SIG-M5 treated with dmso at 0.1 percent for 504 hours (cell line): ENCODE measurements at regions not wholly inside any gene's neighbourhood (a gene's known extent, or its start where the extent isn't known, plus 50 kb on each side); places are given as distances from the start of the nearest gene placed in this dataset.

Experiments used
- DNase-seq: peaks from one replicate; lab custom pipeline; 2025; ENCODE audit not compliant: unreplicated experiment; lab: John Stamatoyannopoulos, UW

DNA sequence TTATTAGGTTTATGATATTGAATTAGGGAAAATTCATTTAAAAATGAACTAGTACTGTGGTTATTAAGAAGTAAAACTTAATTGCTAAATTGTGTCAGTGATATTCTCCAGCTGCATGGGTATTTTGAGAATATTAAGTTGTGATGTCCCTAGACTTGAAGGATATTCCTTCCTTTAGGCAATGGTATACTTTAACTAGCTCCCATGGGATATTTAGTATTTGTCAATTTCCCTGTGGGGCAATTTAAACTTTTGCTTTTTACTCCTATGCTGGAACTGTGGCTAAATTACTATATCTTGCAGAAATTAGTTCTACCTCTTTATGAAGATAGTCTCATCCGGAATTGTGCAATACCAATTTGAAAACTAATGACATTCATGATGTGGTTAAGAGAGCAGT, 151.6 kb upstream of the CSNK1A1L start:
- no peak for DNase-seq

DNA sequence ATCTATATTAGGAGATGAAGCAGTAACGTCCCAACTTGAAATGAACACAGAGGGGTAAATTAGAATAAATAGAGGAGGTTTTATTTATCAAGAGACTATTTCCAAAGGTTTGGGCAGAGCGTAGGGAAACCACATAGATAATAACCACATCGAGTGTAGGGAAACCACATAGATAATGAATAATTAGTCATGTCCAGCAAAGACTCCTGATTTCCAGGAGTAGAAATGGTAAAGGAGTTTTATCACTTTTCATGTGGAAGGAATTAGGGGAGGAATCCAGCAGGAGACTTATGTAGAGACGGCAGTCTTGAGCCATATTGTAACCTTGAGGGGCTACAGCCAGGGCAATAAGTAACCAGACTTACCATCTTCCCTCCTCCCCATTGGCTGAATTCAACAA, 136.3 kb upstream of the CSNK1A1L start:
- no peak for DNase-seq

DNA sequence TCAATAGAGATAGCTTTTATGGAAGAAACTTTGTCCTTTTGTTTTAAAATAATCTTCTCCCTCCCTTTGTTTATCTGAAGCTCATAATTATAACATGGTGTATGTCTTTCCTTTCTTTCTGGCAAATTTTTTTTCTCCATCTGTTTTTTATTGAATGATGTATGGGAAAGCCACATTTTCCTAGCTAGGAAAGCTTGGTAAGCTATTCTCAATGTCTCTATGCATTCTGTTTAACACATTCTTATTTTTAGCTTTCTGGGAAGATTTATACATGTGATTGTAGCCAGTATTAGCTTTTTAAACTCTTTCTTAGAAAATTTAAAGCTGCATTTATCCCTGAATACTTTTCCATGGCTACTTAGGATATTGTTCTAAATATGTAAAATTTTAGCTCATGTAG, 124.9 kb upstream of the CSNK1A1L start:
- no peak for DNase-seq

- DNase-seq = no peak
Observed at GRCh38 chr13:37229931-37230330, 124.5 kb upstream of the CSNK1A1L start.

GRCh38 chr13:37226971-37227370, 121.5 kb upstream of the CSNK1A1L start:
- DNase-seq = no peak

- DNase-seq = no peak
Observed at GRCh38 chr13:37225414-37226070, 120.1 kb upstream of the CSNK1A1L start.

GRCh38 chr13:37216331-37216730, 110.9 kb upstream of the CSNK1A1L start:
- no peak for DNase-seq

DNA sequence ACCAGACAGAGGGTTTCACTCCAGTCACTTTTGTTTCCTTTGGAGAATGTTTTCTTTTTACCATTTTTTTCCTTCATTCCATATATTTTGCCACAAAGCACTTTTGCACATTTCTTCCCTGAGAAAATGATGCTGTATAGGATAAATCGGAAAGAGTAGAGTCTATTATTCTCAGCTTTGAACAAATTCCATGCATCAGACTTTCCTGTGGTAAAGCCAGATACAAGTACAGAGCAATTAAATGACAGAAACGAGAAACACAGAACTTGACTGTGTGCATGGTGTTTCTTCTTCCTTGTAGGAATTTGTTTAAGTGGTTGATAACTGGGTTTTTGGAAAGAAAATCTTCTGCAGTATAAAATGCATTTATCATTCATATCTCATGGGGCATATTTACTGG, 107.4 kb upstream of the CSNK1A1L start:
- no peak for DNase-seq

- DNase-seq = no peak
Observed at GRCh38 chr13:37211487-37211886, 106.0 kb upstream of the CSNK1A1L start.

DNA sequence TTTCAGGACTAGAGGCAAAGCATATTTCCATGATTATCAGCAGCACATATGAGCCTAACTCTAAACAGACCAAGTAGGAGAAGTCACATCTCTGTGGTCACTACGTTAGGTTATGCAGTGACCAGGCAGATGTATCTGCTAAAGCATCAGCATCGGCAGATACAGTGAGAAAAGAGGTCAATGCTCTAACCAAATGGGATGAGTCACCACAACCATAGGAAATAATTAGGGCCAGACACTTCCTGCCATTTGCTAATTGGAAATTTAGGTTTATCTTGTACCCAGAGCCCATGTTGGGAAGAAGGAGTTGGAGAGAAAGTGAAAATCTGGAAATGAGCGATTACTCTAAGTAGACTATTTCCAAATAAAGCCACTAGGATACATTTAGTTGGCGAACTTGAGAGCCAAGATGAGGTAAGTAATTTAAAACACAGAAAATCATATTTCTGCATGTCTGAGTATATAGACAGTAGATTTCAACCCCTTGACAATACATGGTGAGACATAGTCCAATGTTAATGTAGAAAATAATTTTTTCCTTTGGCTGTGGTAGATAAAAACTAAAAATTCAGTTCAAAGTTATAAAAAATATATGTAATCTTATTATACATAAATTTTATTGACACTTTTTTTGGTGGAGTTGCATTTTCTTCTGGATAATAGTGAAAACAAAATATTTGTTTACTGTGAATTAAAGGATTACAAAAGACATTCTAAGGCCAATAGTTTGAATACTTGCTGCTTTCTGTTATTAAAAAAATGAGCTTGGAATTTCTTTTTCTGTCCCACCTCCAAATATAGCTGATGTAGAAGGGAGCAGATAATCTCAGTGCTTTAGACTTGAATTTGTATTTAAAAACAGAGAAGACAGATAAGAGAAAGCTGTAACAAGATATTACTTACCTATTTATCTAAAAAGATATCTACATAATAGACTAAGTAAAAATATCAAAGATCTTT, 104.4 kb upstream of the CSNK1A1L start:
- no peak for DNase-seq

DNA sequence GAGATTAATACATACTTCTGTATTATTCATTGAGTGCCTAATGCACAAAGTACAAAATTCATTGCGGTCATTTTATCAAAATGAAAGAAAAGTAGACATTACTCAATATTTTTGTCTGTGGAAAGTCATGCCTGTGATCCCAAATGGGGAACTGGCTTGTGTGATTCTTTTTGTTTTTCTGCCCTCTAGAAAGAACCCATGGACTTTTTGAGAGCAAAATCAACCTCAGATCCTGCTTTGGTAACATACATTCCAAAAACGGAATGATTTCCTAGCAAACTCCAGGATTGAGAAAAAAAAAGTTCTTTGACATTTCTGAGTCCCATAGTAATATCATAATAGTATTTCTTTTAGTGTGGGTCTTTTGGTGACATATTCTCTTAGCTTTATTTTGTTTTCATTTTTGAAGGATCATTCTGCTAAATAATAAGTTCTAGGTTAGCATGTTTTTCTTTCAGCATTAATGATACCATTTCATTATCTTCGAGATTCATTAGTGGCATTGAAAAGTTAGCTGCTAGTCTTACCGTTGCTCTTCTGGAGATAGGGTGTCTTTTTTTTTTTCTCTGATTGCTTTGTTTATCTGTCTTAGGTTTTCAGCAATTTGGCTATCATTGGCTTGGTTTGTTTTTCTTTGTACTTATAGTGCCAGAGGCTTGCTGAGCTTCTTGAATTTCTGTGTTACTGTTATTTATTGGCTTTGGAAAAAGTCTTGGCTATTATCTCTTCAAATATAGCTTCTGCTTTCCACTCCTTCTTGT, 102.4 kb upstream of the CSNK1A1L start:
- no peak for DNase-seq

DNA sequence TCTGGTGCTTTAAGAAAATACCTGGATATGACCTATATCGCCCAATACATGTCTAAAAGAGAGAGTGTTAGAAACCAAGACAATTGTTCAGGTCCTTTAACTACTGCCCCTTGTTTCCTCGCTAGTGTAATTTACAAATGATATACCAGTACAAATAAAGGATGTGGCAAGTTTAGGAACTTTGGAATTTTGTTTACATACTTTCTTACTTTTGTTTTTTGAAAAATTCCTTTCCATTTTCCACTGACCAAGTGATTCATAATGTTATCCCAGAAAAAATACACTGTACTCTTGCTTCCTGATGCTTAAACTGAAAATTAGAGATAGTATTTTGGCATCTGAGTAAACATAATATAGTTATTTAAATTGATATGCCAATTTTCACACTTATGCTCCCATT, 96.8 kb upstream of the CSNK1A1L start:
- DNase-seq = no peak

- DNase-seq = no peak
Observed at GRCh38 chr13:37201081-37201480, 95.6 kb upstream of the CSNK1A1L start.

GRCh38 chr13:37198629-37199028, 93.2 kb upstream of the CSNK1A1L start:
- DNase-seq = no peak

GRCh38 chr13:37195621-37196020, 90.2 kb upstream of the CSNK1A1L start:
- DNase-seq = no peak

GRCh38 chr13:37194428-37194861, 89.0 kb upstream of the CSNK1A1L start:
- DNase-seq = no peak

- no peak for DNase-seq
Observed at GRCh38 chr13:37192956-37193355, 87.5 kb upstream of the CSNK1A1L start.

GRCh38 chr13:37187621-37188020, 82.2 kb upstream of the CSNK1A1L start:
- DNase-seq = no peak

DNA sequence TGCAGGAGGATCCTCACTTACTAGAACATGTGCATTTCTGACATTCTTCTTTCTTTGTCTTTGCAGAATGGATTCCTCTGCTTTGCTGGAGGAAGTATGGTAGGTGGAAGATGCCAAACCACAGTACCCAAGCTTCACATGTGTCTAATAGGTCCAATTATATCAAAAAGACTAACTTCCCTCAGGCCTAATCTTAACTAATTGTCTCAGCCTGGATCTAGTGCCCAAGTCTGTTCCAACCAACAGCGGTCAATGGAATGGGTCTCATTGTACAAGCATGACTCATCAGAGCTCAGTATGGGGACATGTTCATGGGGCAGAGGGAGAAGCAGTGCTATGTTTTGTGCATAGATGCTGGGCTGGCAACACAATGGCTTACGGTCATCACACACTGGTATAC, 81.6 kb upstream of the CSNK1A1L start:
- no peak for DNase-seq

- no peak for DNase-seq
Observed at GRCh38 chr13:37181620-37182019, 76.2 kb upstream of the CSNK1A1L start.

- no peak for DNase-seq
Observed at GRCh38 chr13:37179645-37180044, 74.2 kb upstream of the CSNK1A1L start.

DNA sequence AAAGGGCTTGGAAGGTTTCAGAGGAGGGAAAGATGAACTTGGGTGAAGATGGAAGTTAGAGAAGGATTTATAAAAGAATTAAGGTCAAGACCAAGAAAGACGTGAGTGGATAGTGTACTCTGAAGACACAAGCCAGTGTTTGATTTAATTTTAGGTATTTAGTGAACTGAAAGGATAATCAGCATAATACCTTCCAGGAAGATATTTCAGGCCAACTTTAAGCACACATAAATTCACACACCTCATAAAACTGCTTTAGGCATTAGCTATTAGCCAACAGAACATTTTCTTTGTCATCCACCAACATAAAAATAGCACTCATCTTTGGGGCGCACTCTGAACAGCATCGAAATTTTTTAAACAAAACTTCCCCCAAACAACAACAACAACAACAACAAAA, 71.7 kb upstream of the CSNK1A1L start:
- no peak for DNase-seq
